ENCODE measurements at regions not wholly inside any gene's neighbourhood (a gene's known extent, or its start where the extent isn't known, plus 50 kb on each side); places are given as distances from the start of the nearest gene placed in this dataset.

DNA sequence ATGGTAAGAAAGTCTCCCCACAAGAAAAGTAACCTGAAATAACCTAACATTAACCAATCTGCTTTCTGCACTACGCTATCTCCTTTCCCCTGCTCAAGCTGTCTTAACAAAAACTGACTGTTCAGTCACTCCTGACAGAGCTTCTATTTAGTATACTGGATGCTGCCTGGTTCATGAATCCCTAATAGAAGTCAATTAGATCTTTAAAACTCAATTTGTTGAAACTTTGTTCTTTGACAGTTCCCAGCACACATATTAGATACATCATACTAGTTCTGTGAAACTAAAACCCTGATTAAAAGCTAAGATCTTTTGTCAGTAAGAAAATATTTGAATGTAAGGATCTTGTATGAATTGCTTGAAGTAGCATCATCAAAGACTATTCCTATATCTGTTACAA is 287.4 kb downstream of the RBM43 start:
- DNase-seq (ENCODE audit: low read depth, low spot score) (no peak), ATAC-seq (no peak)
- Histone ChIP-seq H3K27ac (ENCODE audit: low read length) (no peak overlapping the region), H3K36me3 (ENCODE audit: control insufficient read depth, insufficient read depth, low read length) (no peaks in the 10 kb centered on the region), H3K9me3 (ENCODE audit: control insufficient read depth, insufficient read depth, low read depth, low read length) (no peaks in the 10 kb centered on the region), H3K27me3 (ENCODE audit: control insufficient read depth, insufficient read depth, low read length) (no peaks in the 10 kb centered on the region), H3K4me3 (ENCODE audit: low read depth in 2 of 2, low read length in 2 of 2) (no peak overlapping the region), H3K4me1 (ENCODE audit: control insufficient read depth, insufficient read depth, low read length) (no peaks in the 10 kb centered on the region)
- intact Hi-C loops (cut with micrococcal nuclease; ENCODE audit: unreplicated experiment): no loop called here
- CTCF ChIA-PET: no interaction called here
- in situ Hi-C loops (cut with HindIII; ENCODE audit: low pct_unique_long_range_greater_than_20kb, low sequenced_read_pairs): no loop called here
- BruUV-seq (replicated peaks): no TSS peak
- POLR2A ChIA-PET: no interaction called here
- TF ChIP-seq SIN3A (IDR thresholded peaks at IDR 0.05; ENCODE audit: borderline replicate concordance, insufficient read depth, low read depth, low read length) (no peak), TCF7L2 (IDR thresholded peaks at IDR 0.05; ENCODE audit: low read depth, low read length) (no peak), POLR2AphosphoS5 (IDR thresholded peaks at IDR 0.05; ENCODE audit: low read depth, low read length) (no peak)
- TF ChIP-seq, protein P1, sequence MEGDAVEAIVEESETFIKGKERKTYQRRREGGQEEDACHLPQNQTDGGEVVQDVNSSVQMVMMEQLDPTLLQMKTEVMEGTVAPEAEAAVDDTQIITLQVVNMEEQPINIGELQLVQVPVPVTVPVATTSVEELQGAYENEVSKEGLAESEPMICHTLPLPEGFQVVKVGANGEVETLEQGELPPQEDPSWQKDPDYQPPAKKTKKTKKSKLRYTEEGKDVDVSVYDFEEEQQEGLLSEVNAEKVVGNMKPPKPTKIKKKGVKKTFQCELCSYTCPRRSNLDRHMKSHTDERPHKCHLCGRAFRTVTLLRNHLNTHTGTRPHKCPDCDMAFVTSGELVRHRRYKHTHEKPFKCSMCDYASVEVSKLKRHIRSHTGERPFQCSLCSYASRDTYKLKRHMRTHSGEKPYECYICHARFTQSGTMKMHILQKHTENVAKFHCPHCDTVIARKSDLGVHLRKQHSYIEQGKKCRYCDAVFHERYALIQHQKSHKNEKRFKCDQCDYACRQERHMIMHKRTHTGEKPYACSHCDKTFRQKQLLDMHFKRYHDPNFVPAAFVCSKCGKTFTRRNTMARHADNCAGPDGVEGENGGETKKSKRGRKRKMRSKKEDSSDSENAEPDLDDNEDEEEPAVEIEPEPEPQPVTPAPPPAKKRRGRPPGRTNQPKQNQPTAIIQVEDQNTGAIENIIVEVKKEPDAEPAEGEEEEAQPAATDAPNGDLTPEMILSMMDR (IDR thresholded peaks at IDR 0.05): no peak
- TF ChIP-seq, protein P2, sequence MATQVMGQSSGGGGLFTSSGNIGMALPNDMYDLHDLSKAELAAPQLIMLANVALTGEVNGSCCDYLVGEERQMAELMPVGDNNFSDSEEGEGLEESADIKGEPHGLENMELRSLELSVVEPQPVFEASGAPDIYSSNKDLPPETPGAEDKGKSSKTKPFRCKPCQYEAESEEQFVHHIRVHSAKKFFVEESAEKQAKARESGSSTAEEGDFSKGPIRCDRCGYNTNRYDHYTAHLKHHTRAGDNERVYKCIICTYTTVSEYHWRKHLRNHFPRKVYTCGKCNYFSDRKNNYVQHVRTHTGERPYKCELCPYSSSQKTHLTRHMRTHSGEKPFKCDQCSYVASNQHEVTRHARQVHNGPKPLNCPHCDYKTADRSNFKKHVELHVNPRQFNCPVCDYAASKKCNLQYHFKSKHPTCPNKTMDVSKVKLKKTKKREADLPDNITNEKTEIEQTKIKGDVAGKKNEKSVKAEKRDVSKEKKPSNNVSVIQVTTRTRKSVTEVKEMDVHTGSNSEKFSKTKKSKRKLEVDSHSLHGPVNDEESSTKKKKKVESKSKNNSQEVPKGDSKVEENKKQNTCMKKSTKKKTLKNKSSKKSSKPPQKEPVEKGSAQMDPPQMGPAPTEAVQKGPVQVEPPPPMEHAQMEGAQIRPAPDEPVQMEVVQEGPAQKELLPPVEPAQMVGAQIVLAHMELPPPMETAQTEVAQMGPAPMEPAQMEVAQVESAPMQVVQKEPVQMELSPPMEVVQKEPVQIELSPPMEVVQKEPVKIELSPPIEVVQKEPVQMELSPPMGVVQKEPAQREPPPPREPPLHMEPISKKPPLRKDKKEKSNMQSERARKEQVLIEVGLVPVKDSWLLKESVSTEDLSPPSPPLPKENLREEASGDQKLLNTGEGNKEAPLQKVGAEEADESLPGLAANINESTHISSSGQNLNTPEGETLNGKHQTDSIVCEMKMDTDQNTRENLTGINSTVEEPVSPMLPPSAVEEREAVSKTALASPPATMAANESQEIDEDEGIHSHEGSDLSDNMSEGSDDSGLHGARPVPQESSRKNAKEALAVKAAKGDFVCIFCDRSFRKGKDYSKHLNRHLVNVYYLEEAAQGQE (IDR thresholded peaks at IDR 0.05; ENCODE audit: insufficient read depth in 1 of 2, low read depth in 2 of 2, low read length in 1 of 2): no peak

DNA sequence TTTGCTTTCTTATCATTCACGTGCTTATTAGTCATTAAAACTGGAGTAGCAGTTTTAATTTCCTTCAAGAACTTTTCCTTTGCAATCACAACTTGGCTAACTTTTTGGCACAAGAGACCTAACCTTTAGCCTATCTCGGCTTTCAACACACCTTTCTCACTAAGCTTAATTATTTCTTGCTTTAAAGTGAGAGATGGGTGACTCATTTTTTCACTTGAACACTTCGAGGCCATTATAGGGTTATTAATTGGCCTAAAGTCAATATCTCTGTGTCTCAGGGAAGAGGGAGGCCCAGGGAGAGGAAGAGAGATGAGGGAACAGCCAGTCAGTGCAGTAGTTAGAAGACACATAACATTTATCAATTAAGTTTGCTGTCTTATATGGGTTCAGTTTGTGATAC is 289.8 kb downstream of the RBM43 start:
- ATAC-seq (no peak), DNase-seq (ENCODE audit: low read depth, low spot score) (no peak)
- in situ Hi-C loops (cut with HindIII; ENCODE audit: low pct_unique_long_range_greater_than_20kb, low sequenced_read_pairs) (no loop called here), intact Hi-C loops (cut with micrococcal nuclease; ENCODE audit: unreplicated experiment) (no loop called here)
- TF ChIP-seq TCF7L2 (IDR thresholded peaks at IDR 0.05; ENCODE audit: low read depth, low read length) (no peak), POLR2AphosphoS5 (IDR thresholded peaks at IDR 0.05; ENCODE audit: low read depth, low read length) (no peak)
- TF ChIP-seq, protein P2 (IDR thresholded peaks at IDR 0.05; ENCODE audit: insufficient read depth in 1 of 2, low read depth in 2 of 2, low read length in 1 of 2): no peak
- TF ChIP-seq, protein P1 (IDR thresholded peaks at IDR 0.05): no peak
- Histone ChIP-seq H3K36me3 (ENCODE audit: control insufficient read depth, insufficient read depth, low read length) (no peaks in the 10 kb centered on the region), H3K4me1 (ENCODE audit: control insufficient read depth, insufficient read depth, low read length) (no peaks in the 10 kb centered on the region), H3K27me3 (ENCODE audit: control insufficient read depth, insufficient read depth, low read length) (no peaks in the 10 kb centered on the region), H3K4me3 (ENCODE audit: low read depth in 2 of 2, low read length in 2 of 2) (no peak overlapping the region), H3K27ac (ENCODE audit: low read length) (no peak overlapping the region), H3K9me3 (ENCODE audit: control insufficient read depth, insufficient read depth, low read depth, low read length) (no peaks in the 10 kb centered on the region)
- ChIA-PET POLR2A (no interaction called here), CTCF (no interaction called here)
- no TSS peak for BruUV-seq (replicated peaks)
